ENCODE measurements at regions not wholly inside any gene's neighbourhood (a gene's known extent, or its start where the extent isn't known, plus 50 kb on each side); places are given as distances from the start of the nearest gene placed in this dataset.

DNA sequence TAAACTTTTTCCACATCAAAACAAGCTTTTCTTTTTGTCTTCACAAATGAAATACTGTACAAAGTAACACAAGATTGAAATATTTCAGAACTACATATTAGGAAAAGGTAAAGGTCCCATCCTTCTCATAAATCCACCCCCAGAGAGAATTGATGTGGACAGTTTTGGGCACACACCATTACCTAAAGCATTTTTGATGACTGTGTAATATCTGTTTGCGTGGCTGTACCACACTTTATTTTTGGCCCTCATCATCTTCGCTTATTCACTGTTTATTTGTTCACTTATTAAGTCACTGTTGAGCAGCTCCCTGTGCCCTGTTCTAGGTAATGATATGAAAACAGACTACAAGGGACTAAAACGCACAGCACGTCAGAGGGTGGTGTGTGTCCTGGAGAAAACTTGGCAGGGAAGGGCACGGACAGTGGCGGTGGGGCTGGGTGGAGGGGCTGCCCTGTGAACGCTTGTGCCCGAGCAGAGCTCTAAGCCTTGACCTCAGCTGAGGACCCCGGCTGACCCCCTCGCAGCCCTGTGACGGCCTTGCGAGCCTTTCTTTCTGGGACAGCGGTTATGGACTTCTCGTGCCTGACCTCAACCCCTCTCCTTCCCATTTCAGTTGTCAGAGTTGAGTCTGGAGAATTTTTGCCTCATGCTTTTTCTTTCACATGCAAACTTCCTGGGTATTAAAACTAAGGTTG lies 241.3 kb downstream of the EMX2 start:
- Histone ChIP-seq H2AK5ac (ENCODE audit: low read depth, low read length) (no peak overlapping the region), H3K4me1 (replicated peaks in 1 of 4; ENCODE audit: control insufficient read depth in 3 of 4, insufficient read depth in 4 of 4, low read length in 3 of 4) (no peaks in the 10 kb centered on the region), H2BK12ac (ENCODE audit: low read depth, low read length) (no peak overlapping the region), H3K23ac (ENCODE audit: insufficient read length) (no peak overlapping the region), H3K79me2 (ENCODE audit: control insufficient read depth in 1 of 2, insufficient read depth in 2 of 2, low read length in 2 of 2) (no peaks in the 10 kb centered on the region), H3K9ac (replicated peaks in 1 of 4; ENCODE audit: extremely low read depth in 1 of 4, low read depth in 3 of 4, low read length in 3 of 4) (no peak overlapping the region), H3K23me2 (ENCODE audit: low read depth, low read length) (peaks cover 4% of the 10 kb centered on the region; the same call in 1 of the 2 replicates), H2AFZ (ENCODE audit: low read length) (peak overlapping the region; percentile 76; the same call in 1 of the 2 replicates), H2BK120ac (replicated peaks; ENCODE audit: low read depth, low read length) (no peak overlapping the region), H3K4me3 (ENCODE audit: extremely low read depth in 1 of 4, insufficient read depth in 2 of 4, low read depth in 3 of 4, low read length in 4 of 4) (no peak overlapping the region), H3K14ac (ENCODE audit: insufficient read length) (no peak overlapping the region), H3K4me2 (ENCODE audit: insufficient read depth in 1 of 2, low read depth in 2 of 2, low read length in 2 of 2) (no peak overlapping the region), H3K79me1 (ENCODE audit: low read depth, low read length) (no peaks in the 10 kb centered on the region), H4K8ac (ENCODE audit: extremely low read depth, insufficient read depth, low read length) (no peak overlapping the region), H2BK20ac (ENCODE audit: low read length) (no peak overlapping the region), H4K5ac (ENCODE audit: insufficient read length, low read depth, low read length) (no peak overlapping the region), H3K18ac (ENCODE audit: extremely low read depth, low read length) (no peak overlapping the region), H4K20me1 (replicated peaks in 1 of 2; ENCODE audit: control insufficient read depth in 1 of 2, insufficient read depth in 2 of 2, low read length in 2 of 2) (no peaks in the 10 kb centered on the region), H3K36me3 (ENCODE audit: control insufficient read depth in 2 of 4, insufficient read depth in 4 of 4, low read length in 3 of 4) (no peaks in the 10 kb centered on the region), H4K91ac (replicated peaks; ENCODE audit: insufficient read length, low read length) (no peak overlapping the region), H2BK15ac (ENCODE audit: low read length) (no peak overlapping the region), H3K4ac (replicated peaks; ENCODE audit: insufficient read length, low read depth, low read length) (no peak overlapping the region), H3K56ac (replicated peaks; ENCODE audit: insufficient read length, low read depth, low read length) (no peak overlapping the region), H3K27ac (ENCODE audit: low read depth, low read length) (no peak overlapping the region), H3K9me3 (ENCODE audit: insufficient read depth in 2 of 2, low read depth in 1 of 2, low read length in 1 of 2) (no peaks in the 10 kb centered on the region), H3K27me3 (replicated peaks in 1 of 4; ENCODE audit: control insufficient read depth in 3 of 4, extremely low read depth in 1 of 4, insufficient read depth in 3 of 4, low read length in 3 of 4) (no peaks in the 10 kb centered on the region), H2BK5ac (ENCODE audit: low read depth, low read length) (no peak overlapping the region)
- ChIA-PET POLR2A (ENCODE audit: partially characterized antibody) (no interaction called here), CTCF (ENCODE audit: partially characterized antibody) (interaction anchor here (1.1 to 2.0 kb wide), 2 partner anchors 13 to 42 kb away, joined by 5 read pairs; no protein-coding TSS in a partner anchor)
- DNase-seq (ENCODE audit: low read depth in 1 of 2, low spot score in 2 of 2) (no peak), FAIRE-seq (no peak)
- WGBS, 2 experiments (ENCODE audit: extremely low coverage in 1 of 2, insufficient coverage in 1 of 2, insufficient read length in 1 of 2, insufficient replicate concordance in 2 of 2, low coverage in 1 of 2, low lambda C conversion rate in 2 of 2, missing lambda C conversion rate in 1 of 2), result 98% methylated on average over 8 of the region's 14 CpGs; no CpG with 5 or more reads in 1 of the 2 experiments
- TF ChIP-seq PHF8 (conservative IDR thresholded peaks at IDR 0.05; ENCODE audit: low read depth, low read length) (no peak), RFX5 (IDR thresholded peaks at IDR 0.05; ENCODE audit: borderline replicate concordance, low read depth, low read length) (no peak), SIRT6 (IDR thresholded peaks at IDR 0.05; ENCODE audit: low read length) (no peak), CREB1 (IDR thresholded peaks at IDR 0.05) (no peak), RXRA (IDR thresholded peaks at IDR 0.05; ENCODE audit: insufficient read depth, low read depth, low read length) (no peak)
- TF ChIP-seq, protein P1, sequence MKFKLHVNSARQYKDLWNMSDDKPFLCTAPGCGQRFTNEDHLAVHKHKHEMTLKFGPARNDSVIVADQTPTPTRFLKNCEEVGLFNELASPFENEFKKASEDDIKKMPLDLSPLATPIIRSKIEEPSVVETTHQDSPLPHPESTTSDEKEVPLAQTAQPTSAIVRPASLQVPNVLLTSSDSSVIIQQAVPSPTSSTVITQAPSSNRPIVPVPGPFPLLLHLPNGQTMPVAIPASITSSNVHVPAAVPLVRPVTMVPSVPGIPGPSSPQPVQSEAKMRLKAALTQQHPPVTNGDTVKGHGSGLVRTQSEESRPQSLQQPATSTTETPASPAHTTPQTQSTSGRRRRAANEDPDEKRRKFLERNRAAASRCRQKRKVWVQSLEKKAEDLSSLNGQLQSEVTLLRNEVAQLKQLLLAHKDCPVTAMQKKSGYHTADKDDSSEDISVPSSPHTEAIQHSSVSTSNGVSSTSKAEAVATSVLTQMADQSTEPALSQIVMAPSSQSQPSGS (IDR thresholded peaks at IDR 0.05; ENCODE audit: low read length), result no peak
- TF ChIP-seq, protein P2, sequence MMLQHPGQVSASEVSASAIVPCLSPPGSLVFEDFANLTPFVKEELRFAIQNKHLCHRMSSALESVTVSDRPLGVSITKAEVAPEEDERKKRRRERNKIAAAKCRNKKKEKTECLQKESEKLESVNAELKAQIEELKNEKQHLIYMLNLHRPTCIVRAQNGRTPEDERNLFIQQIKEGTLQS (IDR thresholded peaks at IDR 0.05; ENCODE audit: insufficient read depth, low read depth, low read length), result no peak
- TF ChIP-seq, protein P3, sequence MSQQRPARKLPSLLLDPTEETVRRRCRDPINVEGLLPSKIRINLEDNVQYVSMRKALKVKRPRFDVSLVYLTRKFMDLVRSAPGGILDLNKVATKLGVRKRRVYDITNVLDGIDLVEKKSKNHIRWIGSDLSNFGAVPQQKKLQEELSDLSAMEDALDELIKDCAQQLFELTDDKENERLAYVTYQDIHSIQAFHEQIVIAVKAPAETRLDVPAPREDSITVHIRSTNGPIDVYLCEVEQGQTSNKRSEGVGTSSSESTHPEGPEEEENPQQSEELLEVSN (IDR thresholded peaks at IDR 0.05), result no peak

Measured in H1 (cell line).